ENCODE measurements at regions not wholly inside any gene's neighbourhood (a gene's known extent, or its start where the extent isn't known, plus 50 kb on each side); places are given as distances from the start of the nearest gene placed in this dataset.

- DNase-seq (ENCODE audit: insufficient read length, low spot score) (no peak), FAIRE-seq (no peak)
- TF ChIP-seq POU2F2 (IDR thresholded peaks at IDR 0.05; ENCODE audit: low read depth, low read length) (no peak), POLR2AphosphoS5 (IDR thresholded peaks at IDR 0.05; ENCODE audit: low read depth, low read length) (no peak), SPI1 (IDR thresholded peaks at IDR 0.05; ENCODE audit: low read depth, low read length) (no peak), POLR2A (IDR thresholded peaks at IDR 0.05; ENCODE audit: low read depth, low read length) (no peak), TAF1 (IDR thresholded peaks at IDR 0.05; ENCODE audit: low read depth, low read length) (no peak), PAX5 (IDR thresholded peaks at IDR 0.05; ENCODE audit: insufficient read depth, low read length, severe bottlenecking) (no peak)
These were observed 109.3 kb upstream of the HAND1 start for GRCh38 chr5:154587123-154588026.

DNA sequence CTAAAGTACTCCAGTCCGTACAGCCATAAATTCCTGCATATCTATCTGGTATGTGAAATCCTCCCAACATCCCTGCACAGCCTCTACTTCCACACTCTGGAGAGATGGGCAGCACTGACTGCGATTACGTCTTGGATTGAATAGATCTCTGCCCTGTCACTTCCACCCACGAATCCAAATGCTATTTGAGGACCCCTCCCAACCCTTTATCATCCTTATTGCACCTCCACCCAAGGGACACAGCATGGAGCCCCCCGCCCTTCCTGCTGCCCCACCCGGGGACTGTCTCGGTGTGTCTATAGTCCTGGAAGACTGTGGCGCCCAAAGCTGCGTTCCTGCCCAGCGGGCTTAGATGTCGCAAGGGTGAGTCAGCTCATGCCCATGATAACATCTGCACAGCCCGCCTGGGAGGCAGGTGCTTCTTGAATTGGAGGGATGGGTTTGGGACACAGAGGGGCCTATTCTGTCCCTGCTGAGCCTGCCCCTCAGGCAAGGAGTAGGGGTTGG, 105.7 kb upstream of the HAND1 start:
- DNase-seq (ENCODE audit: insufficient read length, low spot score) (no peak), FAIRE-seq (no peak)
- TF ChIP-seq PAX5 (IDR thresholded peaks at IDR 0.05; ENCODE audit: insufficient read depth, low read length, severe bottlenecking): no peak
- TF ChIP-seq POLR2AphosphoS5 (IDR thresholded peaks at IDR 0.05; ENCODE audit: low read depth, low read length): no peak
- no peak for TF ChIP-seq TAF1 (IDR thresholded peaks at IDR 0.05; ENCODE audit: low read depth, low read length)
- TF ChIP-seq POU2F2 (IDR thresholded peaks at IDR 0.05; ENCODE audit: low read depth, low read length): no peak
- no peak for TF ChIP-seq POLR2A (IDR thresholded peaks at IDR 0.05; ENCODE audit: low read depth, low read length)
- TF ChIP-seq SPI1 (IDR thresholded peaks at IDR 0.05; ENCODE audit: low read depth, low read length): no peak

- no peak for TF ChIP-seq SPI1 (IDR thresholded peaks at IDR 0.05; ENCODE audit: low read depth, low read length)
- no peak for TF ChIP-seq POLR2AphosphoS5 (IDR thresholded peaks at IDR 0.05; ENCODE audit: low read depth, low read length)
- TF ChIP-seq POLR2A (IDR thresholded peaks at IDR 0.05; ENCODE audit: low read depth, low read length): no peak
- no peak for TF ChIP-seq TAF1 (IDR thresholded peaks at IDR 0.05; ENCODE audit: low read depth, low read length)
- TF ChIP-seq PAX5 (IDR thresholded peaks at IDR 0.05; ENCODE audit: insufficient read depth, low read length, severe bottlenecking): no peak
- no peak for TF ChIP-seq POU2F2 (IDR thresholded peaks at IDR 0.05; ENCODE audit: low read depth, low read length)
- FAIRE-seq (no peak), DNase-seq (ENCODE audit: insufficient read length, low spot score) (no peak)
These were observed 102.4 kb upstream of the HAND1 start for GRCh38 chr5:154580422-154580821.

GRCh38 chr5:154577416-154577815, 99.4 kb upstream of the HAND1 start:
- no peak for DNase-seq (ENCODE audit: insufficient read length, low spot score)
- TF ChIP-seq PAX5 (IDR thresholded peaks at IDR 0.05; ENCODE audit: insufficient read depth, low read length, severe bottlenecking) (no peak), TAF1 (IDR thresholded peaks at IDR 0.05; ENCODE audit: low read depth, low read length) (no peak), POLR2AphosphoS5 (IDR thresholded peaks at IDR 0.05; ENCODE audit: low read depth, low read length) (no peak), POLR2A (IDR thresholded peaks at IDR 0.05; ENCODE audit: low read depth, low read length) (no peak), SPI1 (IDR thresholded peaks at IDR 0.05; ENCODE audit: low read depth, low read length) (no peak), POU2F2 (IDR thresholded peaks at IDR 0.05; ENCODE audit: low read depth, low read length) (no peak)
- FAIRE-seq: no peak

GRCh38 chr5:154576429-154576806, 98.4 kb upstream of the HAND1 start:
- TF ChIP-seq TAF1 (IDR thresholded peaks at IDR 0.05; ENCODE audit: low read depth, low read length) (no peak), POLR2A (IDR thresholded peaks at IDR 0.05; ENCODE audit: low read depth, low read length) (no peak), POU2F2 (IDR thresholded peaks at IDR 0.05; ENCODE audit: low read depth, low read length) (no peak), POLR2AphosphoS5 (IDR thresholded peaks at IDR 0.05; ENCODE audit: low read depth, low read length) (no peak), PAX5 (IDR thresholded peaks at IDR 0.05; ENCODE audit: insufficient read depth, low read length, severe bottlenecking) (no peak), SPI1 (IDR thresholded peaks at IDR 0.05; ENCODE audit: low read depth, low read length) (no peak)
- FAIRE-seq (no peak), DNase-seq (ENCODE audit: insufficient read length, low spot score) (no peak)

DNA sequence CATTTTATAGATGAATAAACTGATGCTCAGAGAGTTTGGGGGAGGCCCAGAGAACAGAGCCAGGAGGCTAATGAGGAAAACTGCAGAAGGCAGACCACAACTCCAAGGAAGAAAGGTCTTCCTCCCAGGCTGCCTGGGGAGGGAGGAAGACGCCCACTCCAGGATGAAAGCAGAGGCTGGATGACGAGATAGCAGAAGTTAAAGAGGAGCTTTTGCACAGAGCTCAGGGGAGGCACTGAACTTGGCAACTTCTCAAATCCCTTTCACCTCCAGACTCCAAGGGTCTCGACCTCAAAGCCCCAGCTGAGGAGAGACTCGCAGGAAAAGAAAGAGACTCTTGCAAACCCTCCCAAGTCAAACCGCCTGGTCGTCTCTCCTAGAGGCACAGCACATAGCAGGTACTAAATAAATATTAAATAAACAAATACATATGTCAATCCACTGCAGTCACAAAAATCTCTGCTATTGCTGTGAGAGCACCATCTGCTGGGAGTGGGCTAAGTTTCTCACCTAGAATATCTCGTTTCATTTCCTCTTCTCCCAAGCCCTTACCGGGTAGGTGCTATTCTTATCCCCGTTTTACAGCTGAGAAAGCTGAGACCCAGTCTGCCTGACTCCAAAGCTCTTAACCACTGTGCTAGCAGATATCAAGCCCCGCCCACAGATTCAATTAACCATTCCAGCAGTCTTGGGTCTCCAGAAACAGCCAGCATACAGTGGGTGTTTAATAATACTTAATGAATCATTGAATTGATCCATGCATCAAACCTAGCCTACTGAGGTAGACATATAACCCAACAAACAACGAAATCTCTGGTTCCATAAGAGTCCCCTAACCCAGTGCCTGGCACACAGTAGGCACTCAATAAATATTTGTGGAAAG, 97.8 kb upstream of the HAND1 start:
- TF ChIP-seq TAF1 (IDR thresholded peaks at IDR 0.05; ENCODE audit: low read depth, low read length) (no peak), SPI1 (IDR thresholded peaks at IDR 0.05; ENCODE audit: low read depth, low read length) (peak; percentile 91)
- FAIRE-seq: peak; percentile 80
- peak; percentile 45 for DNase-seq (ENCODE audit: insufficient read length, low spot score)

- DNase-seq (ENCODE audit: insufficient read length, low spot score) (no peak), FAIRE-seq (no peak)
- no peak for TF ChIP-seq PAX5 (IDR thresholded peaks at IDR 0.05; ENCODE audit: insufficient read depth, low read length, severe bottlenecking)
- TF ChIP-seq TAF1 (IDR thresholded peaks at IDR 0.05; ENCODE audit: low read depth, low read length): no peak
- no peak for TF ChIP-seq POU2F2 (IDR thresholded peaks at IDR 0.05; ENCODE audit: low read depth, low read length)
- no peak for TF ChIP-seq SPI1 (IDR thresholded peaks at IDR 0.05; ENCODE audit: low read depth, low read length)
- no peak for TF ChIP-seq POLR2AphosphoS5 (IDR thresholded peaks at IDR 0.05; ENCODE audit: low read depth, low read length)
- no peak for TF ChIP-seq POLR2A (IDR thresholded peaks at IDR 0.05; ENCODE audit: low read depth, low read length)
These were observed 95.0 kb upstream of the HAND1 start for GRCh38 chr5:154573011-154573410.

- no peak for FAIRE-seq
- DNase-seq (ENCODE audit: insufficient read length, low spot score): no peak
- TF ChIP-seq SPI1 (IDR thresholded peaks at IDR 0.05; ENCODE audit: low read depth, low read length) (no peak), PAX5 (IDR thresholded peaks at IDR 0.05; ENCODE audit: insufficient read depth, low read length, severe bottlenecking) (no peak), POLR2A (IDR thresholded peaks at IDR 0.05; ENCODE audit: low read depth, low read length) (no peak), TAF1 (IDR thresholded peaks at IDR 0.05; ENCODE audit: low read depth, low read length) (no peak), POU2F2 (IDR thresholded peaks at IDR 0.05; ENCODE audit: low read depth, low read length) (no peak), POLR2AphosphoS5 (IDR thresholded peaks at IDR 0.05; ENCODE audit: low read depth, low read length) (no peak)
These were observed 93.5 kb upstream of the HAND1 start for GRCh38 chr5:154571325-154572035.
